Hematopoietic multipotent progenitor cell treated with erythropoietin and hydrocortisone succinate and interleukin-3 and kit ligand, for 17 days (in vitro differentiated cells): ENCODE measurements at regions not wholly inside any gene's neighbourhood (a gene's known extent, or its start where the extent isn't known, plus 50 kb on each side); places are given as distances from the start of the nearest gene placed in this dataset.

Source experiments
- DNase-seq: peaks from one replicate; pipeline ENCODE4 v3.0.0-alpha.2; 2015; ENCODE audit warnings: low spot score

- no peak for DNase-seq
Measured at GRCh38 chr9:29701971-29702370, 2128.7 kb upstream of the C9orf72 start.

- no peak for DNase-seq
Measured at GRCh38 chr9:29714860-29715259, 2141.6 kb upstream of the C9orf72 start.

GRCh38 chr9:29717631-29718030 lies 2144.3 kb upstream of the C9orf72 start:
- no peak for DNase-seq

- no peak for DNase-seq
Measured at GRCh38 chr9:29730163-29730562, 2156.9 kb upstream of the C9orf72 start.

GRCh38 chr9:29740518-29740917 lies 2167.2 kb upstream of the C9orf72 start:
- no peak for DNase-seq

GRCh38 chr9:29741169-29741568 lies 2167.9 kb upstream of the C9orf72 start:
- no peak for DNase-seq

GRCh38 chr9:29750062-29750461 lies 2176.8 kb upstream of the C9orf72 start:
- DNase-seq, result no peak

- DNase-seq, result no peak
Measured at GRCh38 chr9:29751226-29751625, 2177.9 kb upstream of the C9orf72 start.

- DNase-seq, result no peak
Measured at GRCh38 chr9:29753638-29754037, 2180.4 kb upstream of the C9orf72 start.

- no peak for DNase-seq
Measured at GRCh38 chr9:29769019-29769418, 2195.7 kb upstream of the C9orf72 start.

GRCh38 chr9:29773676-29774075 lies 2200.4 kb upstream of the C9orf72 start:
- DNase-seq, result no peak

GRCh38 chr9:29775491-29775890 lies 2202.2 kb upstream of the C9orf72 start:
- DNase-seq, result no peak

GRCh38 chr9:29778281-29778849 lies 2205.1 kb upstream of the C9orf72 start:
- no peak for DNase-seq

GRCh38 chr9:29793970-29794369 lies 2220.7 kb upstream of the C9orf72 start:
- no peak for DNase-seq

- DNase-seq, result no peak
Measured at GRCh38 chr9:29796291-29796952, 2223.1 kb upstream of the C9orf72 start.

- DNase-seq, result no peak
Measured at GRCh38 chr9:29798599-29798998, 2225.3 kb upstream of the C9orf72 start.

- no peak for DNase-seq
Measured at GRCh38 chr9:29799227-29799626, 2225.9 kb upstream of the C9orf72 start.

GRCh38 chr9:29800821-29801220 lies 2227.5 kb upstream of the C9orf72 start:
- DNase-seq, result no peak

GRCh38 chr9:29802454-29802853 lies 2229.2 kb upstream of the C9orf72 start:
- no peak for DNase-seq

GRCh38 chr9:29806937-29807618 lies 2233.8 kb upstream of the C9orf72 start:
- DNase-seq, result no peak

GRCh38 chr9:29816954-29817703 lies 2243.8 kb upstream of the C9orf72 start:
- DNase-seq, result no peak

GRCh38 chr9:29822458-29822857 lies 2249.2 kb upstream of the C9orf72 start:
- no peak for DNase-seq

- no peak for DNase-seq
Measured at GRCh38 chr9:29826421-29826820, 2253.1 kb upstream of the C9orf72 start.
